K562 (cell line): ENCODE measurements at regions not wholly inside any gene's neighbourhood (a gene's known extent, or its start where the extent isn't known, plus 50 kb on each side); places are given as distances from the start of the nearest gene placed in this dataset.

Source experiments
- CBX5 ChIP-seq: IDR thresholded peaks from 2 replicates; pipeline ENCODE4 v1.6.1; 2014; ENCODE audit warnings: low read depth, borderline replicate concordance
- DPF2 ChIP-seq: fragments of 450-650 bp; IDR thresholded peaks from 2 replicates; pipeline ENCODE4 v1.6.1; 2016
- LEF1 ChIP-seq: fragments of 450-650 bp; IDR thresholded peaks from 2 replicates; pipeline ENCODE4 v1.6.1; 2016; ENCODE audit warnings: mild to moderate bottlenecking
- MCM5 ChIP-seq: fragments of 450-650 bp; IDR thresholded peaks from 2 replicates; pipeline ENCODE4 v1.6.1; 2016; ENCODE audit warnings: low read depth
- NR2F6 ChIP-seq: fragments of 450-650 bp; formaldehyde crosslinking; IDR thresholded peaks from 2 replicates; pipeline ENCODE4 v1.4.0; 2020; ENCODE audit warnings: mild to moderate bottlenecking
- POU5F1 ChIP-seq: fragments of 150-350 bp; IDR thresholded peaks from 2 replicates; pipeline ENCODE4 v1.6.1; 2014; ENCODE audit warnings: borderline replicate concordance, low read length, low read depth, mild to moderate bottlenecking; ENCODE audit not compliant: partially characterized antibody
- RB1 ChIP-seq: fragments of 450-650 bp; IDR thresholded peaks from 2 replicates; pipeline ENCODE4 v1.6.1; 2017; ENCODE audit warnings: low read depth, mild to moderate bottlenecking
- SIX5 ChIP-seq, 2 experiments: IDR thresholded peaks; 2 replicates each; pipeline ENCODE4 v1.6.1; 2011; ENCODE audit warnings: low read length in 2 of 2, borderline replicate concordance in 1 of 2, low read depth in 1 of 2, mild to moderate bottlenecking in 1 of 2, moderate library complexity in 1 of 2; ENCODE audit not compliant: insufficient read depth in 1 of 2
- SMAD4 ChIP-seq: fragments of 250-450 bp; sonication (Bioruptor Pico); conservative IDR thresholded peaks from 2 replicates; pipeline ENCODE4 v1.8.0; 2021; ENCODE audit warnings: inconsistent platforms, mild to moderate bottlenecking, moderate library complexity
- SRSF7 ChIP-seq: fragments of 200-400 bp; formaldehyde crosslinking; optimal IDR thresholded peaks from 2 replicates; pipeline ENCODE3; 2017; ENCODE audit warnings: mild to moderate bottlenecking, low read depth, low read length
- TFAM ChIP-seq: fragments of 250-450 bp; sonication (Bioruptor Pico); conservative IDR thresholded peaks from 2 replicates; pipeline ENCODE4 v1.5.0; 2021; ENCODE audit warnings: mild to moderate bottlenecking, moderate library complexity
- ZKSCAN3 ChIP-seq: fragments of 250-450 bp; sonication (Bioruptor Pico); IDR thresholded peaks from 2 replicates; pipeline ENCODE4 v1.4.0; 2020
- ZNF24 ChIP-seq: fragments of 450-650 bp; IDR thresholded peaks from 2 replicates; pipeline ENCODE4 v1.6.1; 2016
- ZNF778 ChIP-seq: fragments of 450-650 bp; formaldehyde crosslinking; IDR thresholded peaks from 2 replicates; pipeline ENCODE4 v1.4.0; 2020; ENCODE audit warnings: mild to moderate bottlenecking, moderate library complexity
- TF ChIP-seq, protein P1 (sequence below): fragments of 250-450 bp; sonication (Bioruptor Pico); IDR thresholded peaks from 2 replicates; pipeline ENCODE4 v1.4.0; 2020; ENCODE audit warnings: mild to moderate bottlenecking, moderate library complexity
- TF ChIP-seq, protein P2 (sequence below), 2 experiments: fragments of 200-800 bp in 1 of 2; sonication (Bioruptor generic) in 1 of 2; sonication (generic) in 1 of 2; formaldehyde crosslinking in 1 of 2; IDR thresholded peaks in 1 of 2; conservative IDR thresholded peaks in 1 of 2; 2 replicates each; pipeline versions ENCODE4 v1.5.0 to v1.6.1; 2016 to 2020; ENCODE audit warnings: missing compliant biosample characterization in 1 of 2, missing genetic modification characterization in 1 of 2, missing genetic modification reagents in 1 of 2
- TF ChIP-seq, protein P3 (sequence below): fragments of 450-650 bp; IDR thresholded peaks from 2 replicates; pipeline ENCODE4 v1.6.1; 2016; ENCODE audit warnings: low read depth, mild to moderate bottlenecking, moderate library complexity
- TF ChIP-seq, protein P4 (sequence below): fragments of 450-650 bp; conservative IDR thresholded peaks from 2 replicates; pipeline ENCODE4 v1.6.1; 2016; ENCODE audit warnings: missing genetic modification characterization, low read depth, mild to moderate bottlenecking, missing compliant biosample characterization, moderate library complexity
- TF ChIP-seq, protein P5 (sequence below): fragments of 200-800 bp; sonication (Bioruptor generic); IDR thresholded peaks from 2 replicates; pipeline ENCODE4 v1.6.1; 2017; ENCODE audit warnings: missing genetic modification characterization, missing compliant biosample characterization

DNA sequence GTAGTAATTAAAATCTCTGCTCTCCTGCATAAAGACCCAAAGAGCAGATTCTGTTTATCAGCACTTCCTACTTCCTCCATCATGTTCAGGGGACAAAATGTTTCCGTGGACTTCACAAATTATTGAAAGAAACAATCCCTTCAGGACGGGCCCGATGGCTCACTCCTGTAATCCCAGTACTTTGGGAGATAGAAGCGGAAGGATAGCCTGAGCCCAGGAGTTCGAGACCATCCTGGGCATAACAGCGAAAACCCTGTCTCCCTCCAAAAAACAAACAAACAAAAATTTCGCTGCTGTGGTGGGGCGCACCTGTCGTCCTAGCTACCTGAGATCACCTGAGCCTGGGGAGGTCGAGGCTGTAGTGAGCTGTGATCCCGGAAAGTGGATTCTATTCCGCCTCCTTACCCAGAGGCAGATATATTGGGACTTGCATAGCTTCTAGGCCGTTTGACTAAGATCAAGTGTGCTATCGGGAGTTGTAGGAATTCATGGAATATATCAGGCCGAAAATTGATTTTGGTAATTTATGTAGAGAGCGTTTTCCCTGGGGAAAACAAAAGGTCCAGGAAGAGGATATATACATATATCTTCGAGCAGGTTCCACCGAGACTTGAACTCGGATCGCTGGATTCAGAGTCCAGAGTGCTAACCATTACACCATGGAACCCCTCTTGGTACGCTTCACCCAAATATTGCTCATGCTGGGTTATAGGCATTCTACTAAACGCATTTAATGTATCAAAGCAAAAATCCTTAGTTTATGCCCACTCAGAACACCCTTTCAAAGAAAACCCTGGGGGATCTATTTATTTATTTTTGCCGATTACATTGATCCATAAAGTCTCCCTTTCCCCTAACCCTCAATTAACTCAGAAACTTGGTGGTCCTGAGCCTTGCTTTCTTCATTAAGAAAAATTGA lies 74.5 kb upstream of the ZNF184 start (continued):
- no peak for TF ChIP-seq TFAM (CRISPR knock-in tag)
- TF ChIP-seq CBX5: no peak
- TF ChIP-seq, protein P1, sequence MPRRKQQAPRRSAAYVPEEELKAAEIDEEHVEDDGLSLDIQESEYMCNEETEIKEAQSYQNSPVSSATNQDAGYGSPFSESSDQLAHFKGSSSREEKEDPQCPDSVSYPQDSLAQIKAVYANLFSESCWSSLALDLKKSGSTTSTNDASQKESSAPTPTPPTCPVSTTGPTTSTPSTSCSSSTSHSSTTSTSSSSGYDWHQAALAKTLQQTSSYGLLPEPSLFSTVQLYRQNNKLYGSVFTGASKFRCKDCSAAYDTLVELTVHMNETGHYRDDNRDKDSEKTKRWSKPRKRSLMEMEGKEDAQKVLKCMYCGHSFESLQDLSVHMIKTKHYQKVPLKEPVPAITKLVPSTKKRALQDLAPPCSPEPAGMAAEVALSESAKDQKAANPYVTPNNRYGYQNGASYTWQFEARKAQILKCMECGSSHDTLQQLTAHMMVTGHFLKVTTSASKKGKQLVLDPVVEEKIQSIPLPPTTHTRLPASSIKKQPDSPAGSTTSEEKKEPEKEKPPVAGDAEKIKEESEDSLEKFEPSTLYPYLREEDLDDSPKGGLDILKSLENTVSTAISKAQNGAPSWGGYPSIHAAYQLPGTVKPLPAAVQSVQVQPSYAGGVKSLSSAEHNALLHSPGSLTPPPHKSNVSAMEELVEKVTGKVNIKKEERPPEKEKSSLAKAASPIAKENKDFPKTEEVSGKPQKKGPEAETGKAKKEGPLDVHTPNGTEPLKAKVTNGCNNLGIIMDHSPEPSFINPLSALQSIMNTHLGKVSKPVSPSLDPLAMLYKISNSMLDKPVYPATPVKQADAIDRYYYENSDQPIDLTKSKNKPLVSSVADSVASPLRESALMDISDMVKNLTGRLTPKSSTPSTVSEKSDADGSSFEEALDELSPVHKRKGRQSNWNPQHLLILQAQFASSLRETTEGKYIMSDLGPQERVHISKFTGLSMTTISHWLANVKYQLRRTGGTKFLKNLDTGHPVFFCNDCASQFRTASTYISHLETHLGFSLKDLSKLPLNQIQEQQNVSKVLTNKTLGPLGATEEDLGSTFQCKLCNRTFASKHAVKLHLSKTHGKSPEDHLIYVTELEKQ (CRISPR knock-in tag): no peak
- no peak for TF ChIP-seq ZKSCAN3 (CRISPR knock-in tag)
- TF ChIP-seq, protein P2, sequence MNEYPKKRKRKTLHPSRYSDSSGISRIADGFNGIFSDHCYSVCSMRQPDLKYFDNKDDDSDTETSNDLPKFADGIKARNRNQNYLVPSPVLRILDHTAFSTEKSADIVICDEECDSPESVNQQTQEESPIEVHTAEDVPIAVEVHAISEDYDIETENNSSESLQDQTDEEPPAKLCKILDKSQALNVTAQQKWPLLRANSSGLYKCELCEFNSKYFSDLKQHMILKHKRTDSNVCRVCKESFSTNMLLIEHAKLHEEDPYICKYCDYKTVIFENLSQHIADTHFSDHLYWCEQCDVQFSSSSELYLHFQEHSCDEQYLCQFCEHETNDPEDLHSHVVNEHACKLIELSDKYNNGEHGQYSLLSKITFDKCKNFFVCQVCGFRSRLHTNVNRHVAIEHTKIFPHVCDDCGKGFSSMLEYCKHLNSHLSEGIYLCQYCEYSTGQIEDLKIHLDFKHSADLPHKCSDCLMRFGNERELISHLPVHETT (CRISPR knock-in tag; conservative IDR thresholded peaks at IDR 0.05 in 1 of 2, IDR thresholded peaks at IDR 0.05 in 1 of 2): no peak
- TF ChIP-seq SRSF7: no peak
- no peak for TF ChIP-seq SMAD4 (CRISPR knock-in tag)
- 0 out of 2 replicates have a peak, but pooled peaks have one; percentile 16 for TF ChIP-seq ZNF24
- peak; percentile 18; the same call in 1 of the 2 replicates for TF ChIP-seq RB1
- no peak for TF ChIP-seq ZNF778 (CRISPR knock-in tag)
- TF ChIP-seq, protein P3, sequence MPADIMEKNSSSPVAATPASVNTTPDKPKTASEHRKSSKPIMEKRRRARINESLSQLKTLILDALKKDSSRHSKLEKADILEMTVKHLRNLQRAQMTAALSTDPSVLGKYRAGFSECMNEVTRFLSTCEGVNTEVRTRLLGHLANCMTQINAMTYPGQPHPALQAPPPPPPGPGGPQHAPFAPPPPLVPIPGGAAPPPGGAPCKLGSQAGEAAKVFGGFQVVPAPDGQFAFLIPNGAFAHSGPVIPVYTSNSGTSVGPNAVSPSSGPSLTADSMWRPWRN: 0 out of 2 replicates have a peak, but pooled peaks have one; percentile 43
- no peak for TF ChIP-seq POU5F1
- no peak for TF ChIP-seq MCM5
- TF ChIP-seq DPF2: no peak
- TF ChIP-seq, protein P4, sequence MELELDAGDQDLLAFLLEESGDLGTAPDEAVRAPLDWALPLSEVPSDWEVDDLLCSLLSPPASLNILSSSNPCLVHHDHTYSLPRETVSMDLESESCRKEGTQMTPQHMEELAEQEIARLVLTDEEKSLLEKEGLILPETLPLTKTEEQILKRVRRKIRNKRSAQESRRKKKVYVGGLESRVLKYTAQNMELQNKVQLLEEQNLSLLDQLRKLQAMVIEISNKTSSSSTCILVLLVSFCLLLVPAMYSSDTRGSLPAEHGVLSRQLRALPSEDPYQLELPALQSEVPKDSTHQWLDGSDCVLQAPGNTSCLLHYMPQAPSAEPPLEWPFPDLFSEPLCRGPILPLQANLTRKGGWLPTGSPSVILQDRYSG: no peak
- TF ChIP-seq LEF1: 0 out of 2 replicates have a peak, but pooled peaks have one; percentile 27
- TF ChIP-seq, protein P5, sequence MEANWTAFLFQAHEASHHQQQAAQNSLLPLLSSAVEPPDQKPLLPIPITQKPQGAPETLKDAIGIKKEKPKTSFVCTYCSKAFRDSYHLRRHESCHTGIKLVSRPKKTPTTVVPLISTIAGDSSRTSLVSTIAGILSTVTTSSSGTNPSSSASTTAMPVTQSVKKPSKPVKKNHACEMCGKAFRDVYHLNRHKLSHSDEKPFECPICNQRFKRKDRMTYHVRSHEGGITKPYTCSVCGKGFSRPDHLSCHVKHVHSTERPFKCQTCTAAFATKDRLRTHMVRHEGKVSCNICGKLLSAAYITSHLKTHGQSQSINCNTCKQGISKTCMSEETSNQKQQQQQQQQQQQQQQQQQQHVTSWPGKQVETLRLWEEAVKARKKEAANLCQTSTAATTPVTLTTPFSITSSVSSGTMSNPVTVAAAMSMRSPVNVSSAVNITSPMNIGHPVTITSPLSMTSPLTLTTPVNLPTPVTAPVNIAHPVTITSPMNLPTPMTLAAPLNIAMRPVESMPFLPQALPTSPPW (CRISPR knock-in tag): 0 out of 2 replicates have a peak, but pooled peaks have one; percentile 28
- TF ChIP-seq NR2F6: no peak
- no peak for TF ChIP-seq SIX5 (IDR thresholded peaks at IDR 0.05; ENCODE audit: borderline replicate concordance in 1 of 2, insufficient read depth in 1 of 2, low read depth in 1 of 2, low read length in 2 of 2)
